NCI-H69 (cell line): ENCODE measurements at regions not wholly inside any gene's neighbourhood (a gene's known extent, or its start where the extent isn't known, plus 50 kb on each side); places are given as distances from the start of the nearest gene placed in this dataset.
A peak's percentile ranks its signal among the peaks of the same experiment; 100 is the strongest.

ENCODE experiments used
- DNase-seq: peaks from one replicate; lab custom pipeline; 2025; lab: John Stamatoyannopoulos, UW

- DNase-seq: peak; percentile 27
These were observed 181.0 kb downstream of the AASDH start for GRCh38 chr4:56206258-56206657.

- DNase-seq: no peak
These were observed 187.0 kb downstream of the AASDH start for GRCh38 chr4:56200275-56200674.

- DNase-seq: no peak
These were observed 189.0 kb downstream of the AASDH start for GRCh38 chr4:56198265-56198664.

- DNase-seq: no peak
These were observed 189.9 kb downstream of the AASDH start for GRCh38 chr4:56197387-56197786.

- DNase-seq: no peak
These were observed 192.3 kb downstream of the AASDH start for GRCh38 chr4:56195025-56195424.

GRCh38 chr4:56191534-56191933 lies 195.8 kb downstream of the AASDH start:
- no peak for DNase-seq

GRCh38 chr4:56187688-56188087 lies 199.6 kb downstream of the AASDH start:
- no peak for DNase-seq

- DNase-seq: peak; percentile 19
These were observed 200.3 kb downstream of the AASDH start for GRCh38 chr4:56186808-56187523.

GRCh38 chr4:56185901-56186300 lies 201.4 kb downstream of the AASDH start:
- DNase-seq: peak; percentile 55

GRCh38 chr4:56184214-56184613 lies 203.1 kb downstream of the AASDH start:
- DNase-seq: no peak

GRCh38 chr4:56183344-56183959 lies 203.8 kb downstream of the AASDH start:
- no peak for DNase-seq

- DNase-seq: no peak
These were observed 204.9 kb downstream of the AASDH start for GRCh38 chr4:56182356-56182755.

GRCh38 chr4:56181140-56181953 lies 205.9 kb downstream of the AASDH start:
- DNase-seq: peak; percentile 3

- no peak for DNase-seq
These were observed 218.2 kb downstream of the AASDH start for GRCh38 chr4:56169061-56169460.

GRCh38 chr4:56164907-56165306 lies 216.2 kb downstream of the CEP135 start:
- peak; percentile 2 for DNase-seq

GRCh38 chr4:56160636-56161035 lies 211.9 kb downstream of the CEP135 start:
- DNase-seq: peak; percentile 40

- peak; percentile 93 for DNase-seq
These were observed 209.7 kb downstream of the CEP135 start for GRCh38 chr4:56158483-56158882.

GRCh38 chr4:56156141-56156540 lies 207.4 kb downstream of the CEP135 start:
- peak; percentile 61 for DNase-seq

GRCh38 chr4:56155432-56155831 lies 206.7 kb downstream of the CEP135 start:
- no peak for DNase-seq

- no peak for DNase-seq
These were observed 200.8 kb downstream of the CEP135 start for GRCh38 chr4:56149591-56149990.

- no peak for DNase-seq
These were observed 199.7 kb downstream of the CEP135 start for GRCh38 chr4:56148428-56148827.

GRCh38 chr4:56147371-56147770 lies 198.6 kb downstream of the CEP135 start:
- no peak for DNase-seq

- DNase-seq: no peak
These were observed 198.2 kb downstream of the CEP135 start for GRCh38 chr4:56146956-56147355.
